IMR-90 (cell line): ENCODE measurements at regions not wholly inside any gene's neighbourhood (a gene's known extent, or its start where the extent isn't known, plus 50 kb on each side); places are given as distances from the start of the nearest gene placed in this dataset.

Experiments used
- ATAC-seq: fragments of 200-7000 bp; cut with Tn5 transposase; 2 replicates; pipeline ENCODE4 v1.9.1; 2020; ENCODE audit warnings: low read depth, mild to moderate bottlenecking, moderate library complexity
- BruUV-seq: library from RNA; stranded (reverse); fragments of 400-500 nt; replicated peaks from 2 replicates; lab custom pipeline; 2021; lab: Mats Ljungman, UMichigan
- CTCF ChIA-PET: fragments of 300-600 bp; formaldehyde crosslinking; extraction: SDS; loops from one replicate; lab custom pipeline; 2021; ENCODE audit warnings: antibody characterized with exemption; lab: Yijun Ruan, JAX
- POLR2A ChIA-PET: fragments of 300-600 bp; sonication (Branson Sonifier 250); formaldehyde crosslinking; loops from one replicate; lab custom pipeline; 2022; ENCODE audit warnings: antibody characterized with exemption; ENCODE audit not compliant: unreplicated experiment; lab: Charles Lee
- DNase-seq: peaks from one replicate; pipeline ENCODE4 v3.0.0; 2013
- H2AFZ ChIP-seq: replicated peaks from 2 replicates; pipeline ENCODE3; 2013; ENCODE audit warnings: low read length, mild to moderate bottlenecking; ENCODE audit not compliant: poor library complexity
- H2AK5ac ChIP-seq: 2 replicates; pipeline ENCODE4 v1.6.1; 2013; ENCODE audit warnings: low read depth, low read length, inconsistent platforms
- H2AK9ac ChIP-seq: replicated peaks from 2 replicates; pipeline ENCODE3; 2013; ENCODE audit warnings: mild to moderate bottlenecking, low read depth, low read length, moderate library complexity; ENCODE audit not compliant: poor library complexity
- H2BK120ac ChIP-seq: 2 replicates; pipeline ENCODE4 v1.6.1; 2013; ENCODE audit warnings: low read depth, low read length, inconsistent platforms
- H2BK15ac ChIP-seq: 3 replicates; pipeline ENCODE4 v1.6.1; 2013; ENCODE audit warnings: low read depth, low read length, inconsistent platforms
- H2BK20ac ChIP-seq: 2 replicates; pipeline ENCODE4 v1.6.1; 2013; ENCODE audit warnings: low read depth, mild to moderate bottlenecking, inconsistent platforms, low read length, moderate library complexity
- H2BK5ac ChIP-seq: 2 replicates; pipeline ENCODE4 v1.6.1; 2013; ENCODE audit warnings: mild to moderate bottlenecking, low read depth, low read length, inconsistent platforms; ENCODE audit not compliant: poor library complexity, severe bottlenecking
- H3K14ac ChIP-seq: replicated peaks from 2 replicates; pipeline ENCODE4 v1.6.1; 2013; ENCODE audit warnings: low read depth, low read length, inconsistent platforms
- H3K18ac ChIP-seq: 2 replicates; pipeline ENCODE4 v1.6.1; 2013; ENCODE audit warnings: low read depth, low read length, control low read depth
- H3K23ac ChIP-seq: 2 replicates; pipeline ENCODE4 v1.6.1; 2013; ENCODE audit warnings: low read depth, low read length, inconsistent platforms
- H3K27ac ChIP-seq: 2 replicates; pipeline ENCODE4 v1.5.1; 2013; ENCODE audit warnings: mild to moderate bottlenecking, control low read depth, low read length; ENCODE audit not compliant: insufficient read depth
- H3K27me3 ChIP-seq: 2 replicates; pipeline ENCODE4 v1.6.1; 2013; ENCODE audit warnings: low read length; ENCODE audit not compliant: control insufficient read depth, insufficient read depth
- H3K36me3 ChIP-seq: 2 replicates; pipeline ENCODE4 v1.6.1; 2013; ENCODE audit warnings: low read length, mixed read lengths; ENCODE audit not compliant: control insufficient read depth, insufficient read depth
- H3K4ac ChIP-seq: 2 replicates; pipeline ENCODE4 v1.6.1; 2013; ENCODE audit warnings: low read depth, low read length, inconsistent platforms
- H3K4me1 ChIP-seq: 2 replicates; pipeline ENCODE4 v1.6.1; 2013; ENCODE audit warnings: low read length, mixed read lengths; ENCODE audit not compliant: control insufficient read depth, insufficient read depth
- H3K4me2 ChIP-seq: 2 replicates; pipeline ENCODE4 v1.6.1; 2013; ENCODE audit warnings: low read depth, mild to moderate bottlenecking, control low read depth, low read length, moderate library complexity
- H3K4me3 ChIP-seq: 2 replicates; pipeline ENCODE4 v1.5.1; 2013; ENCODE audit warnings: low read depth, mild to moderate bottlenecking, control low read depth, low read length, moderate library complexity; ENCODE audit not compliant: insufficient read depth
- H3K56ac ChIP-seq: 2 replicates; pipeline ENCODE4 v1.6.1; 2013; ENCODE audit warnings: low read length, inconsistent platforms; ENCODE audit not compliant: insufficient read depth; ENCODE audit errors: extremely low read depth
- H3K79me1 ChIP-seq, 2 experiments: 2 replicates each; pipeline ENCODE4 v1.6.1; 2013; ENCODE audit warnings: low read length in 2 of 2, inconsistent platforms in 1 of 2, low read depth in 1 of 2
- H3K9ac ChIP-seq: 2 replicates; pipeline ENCODE4 v1.6.1; 2013; ENCODE audit warnings: low read depth, low read length, control low read depth
- H3K9me1 ChIP-seq: 2 replicates; pipeline ENCODE4 v1.6.1; 2013; ENCODE audit warnings: low read length, inconsistent platforms; ENCODE audit not compliant: insufficient read depth
- H3K9me3 ChIP-seq: 2 replicates; pipeline ENCODE4 v1.6.1; 2013; ENCODE audit warnings: low read length; ENCODE audit not compliant: control insufficient read depth, insufficient read depth
- H4K20me1 ChIP-seq: 2 replicates; pipeline ENCODE4 v1.6.1; 2013; ENCODE audit warnings: low read length, inconsistent platforms; ENCODE audit not compliant: insufficient read depth
- H4K5ac ChIP-seq: 2 replicates; pipeline ENCODE4 v1.6.1; 2013; ENCODE audit warnings: mild to moderate bottlenecking, low read depth, low read length, control low read depth
- H4K8ac ChIP-seq, 2 experiments: 2 replicates each; pipeline ENCODE4 v1.6.1; 2013; ENCODE audit warnings: low read depth in 2 of 2, low read length in 2 of 2, control low read depth in 1 of 2, inconsistent platforms in 1 of 2
- H4K91ac ChIP-seq: 2 replicates; pipeline ENCODE4 v1.6.1; 2013; ENCODE audit warnings: low read depth, low read length, inconsistent platforms; ENCODE audit not compliant: insufficient read depth
- CHD1 ChIP-seq: IDR thresholded peaks from 2 replicates; pipeline ENCODE4 v1.6.1; 2012; ENCODE audit warnings: low read depth, low read length, improper control_type of control experiment
- MXI1 ChIP-seq: IDR thresholded peaks from 2 replicates; pipeline ENCODE4 v1.6.1; 2012; ENCODE audit warnings: low read depth, mild to moderate bottlenecking, low read length, moderate library complexity, borderline replicate concordance
- WGBS, 2 experiments: methylation state at CpG; one replicate each; pipeline versions ENCODE4 v1.1.5 to v1.1.7; 2013; ENCODE audit warnings: missing lambda C conversion rate in 2 of 2; ENCODE audit not compliant: insufficient read length in 1 of 2; ENCODE audit errors: extremely low coverage in 2 of 2; 5-methylcytosine and 5-hydroxymethylcytosine counted together
- dilution Hi-C: fragments of 300-500 bp; cut with HindIII; formaldehyde crosslinking; loops from one replicate; pipeline ENCODE4 v1.14.3; 2018; ENCODE audit warnings: low sequenced_read_pairs; ENCODE audit not compliant: unreplicated experiment
- in situ Hi-C: fragments of 300-500 bp; cut with MboI; formaldehyde crosslinking; loops from 3 replicates; pipeline ENCODE4 v1.14.3; 2019; ENCODE audit warnings: low sequenced_read_pairs, inconsistent platforms, mixed read lengths
- intact Hi-C: fragments of 100-400 bp; cut with micrococcal nuclease; formaldehyde crosslinking; loops from 2 replicates; pipeline ENCODE4 v1.10.0; 2022

GRCh38 chr5:142213077-142213476 is 104.5 kb downstream of the NDFIP1 start:
- no peak for TF ChIP-seq MXI1
- no peak for TF ChIP-seq CHD1
- Histone ChIP-seq H2AFZ (no peak overlapping the region), H3K4me2 (no peak overlapping the region), H3K4me3 (no peak overlapping the region), H3K9me3 (no peaks in the 10 kb centered on the region), H3K56ac (no peak overlapping the region), H2BK20ac (no peak overlapping the region), H2BK5ac (no peak overlapping the region), H3K27ac (no peak overlapping the region), H3K4me1 (peaks cover 7% of the 10 kb centered on the region; the same call in 1 of the 2 replicates), H3K18ac (no peak overlapping the region), H2BK120ac (no peak overlapping the region), H3K4ac (no peak overlapping the region), H3K23ac (no peak overlapping the region), H4K5ac (no peak overlapping the region), H2AK9ac (no peak overlapping the region), H3K27me3 (peaks cover 1% of the 10 kb centered on the region; the same call in 1 of the 2 replicates), H3K14ac (no peak overlapping the region), H3K9me1 (peaks cover 5% of the 10 kb centered on the region), H3K9ac (no peak overlapping the region), H4K20me1 (peaks cover 9% of the 10 kb centered on the region; the same call in 1 of the 2 replicates), H2AK5ac (no peak overlapping the region), H3K79me1 (peaks cover 0 to 5% of the 10 kb centered on the region in 2 experiments; a peak in 2 of 4 replicates), H4K8ac (no peak overlapping the region), H4K91ac (no peak overlapping the region), H2BK15ac (no peak overlapping the region), H3K36me3 (no peaks in the 10 kb centered on the region)
- ChIA-PET POLR2A (no interaction called here), CTCF (interaction anchor here (0.7 to 1.1 kb wide), 2 partner anchors 10 to 11 kb away, joined by 3 to 5 read pairs; no protein-coding TSS in a partner anchor)
- no TSS peak for BruUV-seq
- dilution Hi-C loops, result no loop called here
- no peak for DNase-seq
- no peak for ATAC-seq
- intact Hi-C loops, result no loop called here
- WGBS, 2 experiments, result no CpG with 5 or more reads among the region's 2 CpGs
- in situ Hi-C loops, result no loop called here
